Tibial artery (tissue), 4 donors: ENCODE measurements at regions not wholly inside any gene's neighbourhood (a gene's known extent, or its start where the extent isn't known, plus 50 kb on each side); places are given as distances from the start of the nearest gene placed in this dataset.

Experiments used
- DNase-seq, 2 donors: peaks; one replicate each; pipeline ENCODE4 v3.0.0-alpha.2; 2019
- H3K27ac ChIP-seq, 2 donors: fragments of 200-600 bp; sonication (generic) in 1 of 2; 1 replicate in 1 of 2; 2 replicates in 1 of 2; pipeline ENCODE4 v1.5.1; 2018 to 2019; ENCODE audit warnings: mild to moderate bottlenecking in 1 of 2
- H3K27me3 ChIP-seq, 2 donors: fragments of 200-600 bp; sonication (generic) in 1 of 2; one replicate each; pipeline versions ENCODE4 v1.5.1 to v1.6.0; 2016 to 2019
- H3K36me3 ChIP-seq, 3 donors: fragments of 200-600 bp; sonication (generic) in 2 of 3; one replicate each; pipeline ENCODE4 v1.5.1; 2016 to 2019; ENCODE audit warnings: mild to moderate bottlenecking in 2 of 3
- H3K4me1 ChIP-seq, 4 donors: fragments of 200-600 bp; sonication (generic) in 2 of 4; 1 replicate in 3 of 4; 2 replicates in 1 of 4; pipeline ENCODE4 v1.5.1; 2016 to 2019
- H3K4me3 ChIP-seq, 2 donors: fragments of 200-600 bp; sonication (generic) in 1 of 2; 1 replicate in 1 of 2; 2 replicates in 1 of 2; pipeline ENCODE4 v1.5.1; 2018 to 2019; ENCODE audit warnings: mild to moderate bottlenecking in 2 of 2
- H3K9me3 ChIP-seq, 3 donors: fragments of 200-600 bp; sonication (generic) in 1 of 3; one replicate each; pipeline ENCODE4 v1.5.1; 2016 to 2019
- CTCF ChIP-seq, 2 experiments: fragments of 200-600 bp in 1 of 2; fragments of 450-650 bp in 1 of 2; IDR thresholded peaks; one replicate each; pipeline ENCODE4 v1.5.1; 2017 to 2019; ENCODE audit warnings: antibody characterized with exemption in 2 of 2, mild to moderate bottlenecking in 1 of 2, moderate library complexity in 1 of 2
- intact Hi-C: fragments of 100-400 bp; cut with DNase I; formaldehyde crosslinking; loops from one replicate; pipeline ENCODE4 v1.15.0; 2023; ENCODE audit warnings: low total_unique reads

- peak in 1 of 2 donors; percentile 48 for DNase-seq
- intact Hi-C loops = no loop called here
- H3K4me3 ChIP-seq = no peak overlapping the region
These were observed 159.1 kb downstream of the CSNK1G3 start for GRCh38 chr5:123671042-123671441.

More at GRCh38 chr5:123671042-123671441, 159.1 kb downstream of the CSNK1G3 start:
- Histone ChIP-seq H3K36me3 (no peaks in the 10 kb centered on the region), H3K4me1 (peaks cover 0 to 5% (median 2%) of the 10 kb centered on the region in 4 donors), H3K9me3 (no peaks in the 10 kb centered on the region), H3K27ac (no peak overlapping the region), H3K27me3 (no peaks in the 10 kb centered on the region)
- peak; percentile 70 to 77 for TF ChIP-seq CTCF (IDR thresholded peaks at IDR 0.05)
